ENCODE measurements at regions not wholly inside any gene's neighbourhood (a gene's known extent, or its start where the extent isn't known, plus 50 kb on each side); places are given as distances from the start of the nearest gene placed in this dataset.
A peak's percentile ranks its signal among the peaks of the same experiment; 100 is the strongest.

- H2AFZ ChIP-seq (ENCODE audit: insufficient read depth, low read length, poor library complexity) = no peak overlapping the region
- no peak overlapping the region for H2BK5ac ChIP-seq (ENCODE audit: low read depth, low read length, poor library complexity)
- H3K4me2 ChIP-seq (ENCODE audit: low read length) = no peak overlapping the region
- peaks cover 8% of the 10 kb centered on the region for H3K79me1 ChIP-seq (ENCODE audit: low read length)
- H2BK12ac ChIP-seq (ENCODE audit: low read length) = no peak overlapping the region
- no peak overlapping the region for H4K12ac ChIP-seq (ENCODE audit: low read depth, low read length)
- no peak overlapping the region for H3K23ac ChIP-seq (ENCODE audit: low read length)
- no CpG with 5 or more reads among the region's 5 CpGs for WGBS (ENCODE audit: extremely low coverage, insufficient coverage, insufficient read length)
- peaks cover 0 to 1% of the 10 kb centered on the region in 2 experiments for H3K36me3 ChIP-seq (ENCODE audit: control insufficient read depth in 1 of 2, insufficient read depth in 2 of 2, low read length in 2 of 2)
- no peak overlapping the region for H3K27ac ChIP-seq (ENCODE audit: low read depth, low read length)
- H3K18ac ChIP-seq (ENCODE audit: low read length) = no peak overlapping the region
- H2BK120ac ChIP-seq (ENCODE audit: insufficient read depth, low read length, poor library complexity) = no peak overlapping the region
- H4K91ac ChIP-seq (ENCODE audit: low read depth, low read length) = no peak overlapping the region
- no peaks in the 10 kb centered on the region for H3K27me3 ChIP-seq (ENCODE audit: insufficient read depth, low read length)
- peak overlapping the region; percentile 23 for H3K9ac ChIP-seq (ENCODE audit: low read length)
- H3K4ac ChIP-seq (ENCODE audit: low read depth, low read length) = no peak overlapping the region
- H3K4me3 ChIP-seq (ENCODE audit: low read depth, low read length) = no peak overlapping the region
- no peaks in the 10 kb centered on the region for H3K9me3 ChIP-seq (ENCODE audit: insufficient read depth, low read depth, low read length)
- no peak overlapping the region for H2AK5ac ChIP-seq (ENCODE audit: low read length)
- no peak overlapping the region for H3K14ac ChIP-seq (ENCODE audit: low read length)
- no peak for DNase-seq
- no peak overlapping the region for H4K8ac ChIP-seq (ENCODE audit: low read depth, low read length)
- H3K4me1 ChIP-seq (ENCODE audit: control insufficient read depth in 1 of 2, insufficient read depth in 2 of 2, low read length in 2 of 2) = peaks cover 7 to 8% of the 10 kb centered on the region in 2 experiments
- H3K79me2 ChIP-seq (ENCODE audit: control insufficient read depth, insufficient read depth, low read length, poor library complexity) = no peaks in the 10 kb centered on the region
These were observed 78.3 kb upstream of the ANKRD55 start for GRCh38 chr5:56311306-56311905.

DNA sequence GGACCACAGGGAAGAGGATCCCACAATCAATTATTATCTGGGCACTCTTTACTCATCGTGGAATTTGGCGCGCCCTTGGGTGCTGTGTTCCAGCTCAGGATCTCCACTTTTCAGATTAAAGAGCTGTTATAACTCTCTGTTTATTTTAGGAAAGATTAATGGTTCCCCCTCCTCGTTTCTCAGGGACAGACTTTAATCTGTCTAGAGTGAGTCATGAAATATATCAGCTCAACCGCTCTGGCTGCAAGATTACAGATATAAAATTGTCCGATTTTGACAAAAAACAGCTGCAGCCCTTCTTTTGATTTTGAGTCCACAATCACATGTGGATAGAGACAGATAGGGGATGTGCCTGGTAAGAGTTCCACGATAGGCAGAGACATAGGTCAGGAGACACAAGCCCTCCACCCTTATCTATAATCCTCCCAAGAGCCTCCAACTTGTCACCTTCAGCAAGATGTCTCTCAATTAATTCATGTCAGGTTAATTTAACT lies 77.6 kb upstream of the ANKRD55 start:
- no peak overlapping the region for H2BK120ac ChIP-seq (ENCODE audit: insufficient read depth, low read length, poor library complexity)
- H3K18ac ChIP-seq (ENCODE audit: low read length) = no peak overlapping the region
- no peak overlapping the region for H4K91ac ChIP-seq (ENCODE audit: low read depth, low read length)
- WGBS (ENCODE audit: extremely low coverage, insufficient coverage, insufficient read length) = no CpG with 5 or more reads among the region's 7 CpGs
- no peaks in the 10 kb centered on the region for H3K9me3 ChIP-seq (ENCODE audit: insufficient read depth, low read depth, low read length)
- H4K8ac ChIP-seq (ENCODE audit: low read depth, low read length) = no peak overlapping the region
- peaks cover 8% of the 10 kb centered on the region for H3K79me1 ChIP-seq (ENCODE audit: low read length)
- H2AK5ac ChIP-seq (ENCODE audit: low read length) = no peak overlapping the region
- no peak overlapping the region for H2BK5ac ChIP-seq (ENCODE audit: low read depth, low read length, poor library complexity)
- no peak overlapping the region for H3K9ac ChIP-seq (ENCODE audit: low read length)
- no peak overlapping the region for H3K4me2 ChIP-seq (ENCODE audit: low read length)
- no peak overlapping the region for H4K12ac ChIP-seq (ENCODE audit: low read depth, low read length)
- no peak overlapping the region for H3K4ac ChIP-seq (ENCODE audit: low read depth, low read length)
- H3K79me2 ChIP-seq (ENCODE audit: control insufficient read depth, insufficient read depth, low read length, poor library complexity) = no peaks in the 10 kb centered on the region
- H3K27me3 ChIP-seq (ENCODE audit: insufficient read depth, low read length) = no peaks in the 10 kb centered on the region
- H2BK12ac ChIP-seq (ENCODE audit: low read length) = no peak overlapping the region
- peaks cover 0 to 1% of the 10 kb centered on the region in 2 experiments for H3K36me3 ChIP-seq (ENCODE audit: control insufficient read depth in 1 of 2, insufficient read depth in 2 of 2, low read length in 2 of 2)
- no peak overlapping the region for H3K4me3 ChIP-seq (ENCODE audit: low read depth, low read length)
- no peak overlapping the region for H3K27ac ChIP-seq (ENCODE audit: low read depth, low read length)
- peaks cover 7 to 8% of the 10 kb centered on the region in 2 experiments for H3K4me1 ChIP-seq (ENCODE audit: control insufficient read depth in 1 of 2, insufficient read depth in 2 of 2, low read length in 2 of 2)
- no peak overlapping the region for H3K23ac ChIP-seq (ENCODE audit: low read length)
- no peak overlapping the region for H3K14ac ChIP-seq (ENCODE audit: low read length)
- DNase-seq = no peak
- no peak overlapping the region for H2AFZ ChIP-seq (ENCODE audit: insufficient read depth, low read length, poor library complexity)

GRCh38 chr5:56309262-56309826 lies 76.2 kb upstream of the ANKRD55 start:
- no peaks in the 10 kb centered on the region for H3K79me2 ChIP-seq (ENCODE audit: control insufficient read depth, insufficient read depth, low read length, poor library complexity)
- no peak overlapping the region for H2BK5ac ChIP-seq (ENCODE audit: low read depth, low read length, poor library complexity)
- H3K9ac ChIP-seq (ENCODE audit: low read length) = no peak overlapping the region
- peaks cover 2% of the 10 kb centered on the region for H3K79me1 ChIP-seq (ENCODE audit: low read length)
- H4K12ac ChIP-seq (ENCODE audit: low read depth, low read length) = no peak overlapping the region
- H3K18ac ChIP-seq (ENCODE audit: low read length) = no peak overlapping the region
- no CpG with 5 or more reads among the region's 2 CpGs for WGBS (ENCODE audit: extremely low coverage, insufficient coverage, insufficient read length)
- no peak overlapping the region for H4K8ac ChIP-seq (ENCODE audit: low read depth, low read length)
- no peak overlapping the region for H3K4ac ChIP-seq (ENCODE audit: low read depth, low read length)
- H2BK120ac ChIP-seq (ENCODE audit: insufficient read depth, low read length, poor library complexity) = no peak overlapping the region
- no peaks in the 10 kb centered on the region for H3K27me3 ChIP-seq (ENCODE audit: insufficient read depth, low read length)
- no peak overlapping the region for H3K4me2 ChIP-seq (ENCODE audit: low read length)
- H3K4me3 ChIP-seq (ENCODE audit: low read depth, low read length) = no peak overlapping the region
- peak overlapping the region; percentile 65 for H2BK12ac ChIP-seq (ENCODE audit: low read length)
- H3K14ac ChIP-seq (ENCODE audit: low read length) = peak overlapping the region; percentile 34
- peaks cover 0 to 1% of the 10 kb centered on the region in 2 experiments for H3K36me3 ChIP-seq (ENCODE audit: control insufficient read depth in 1 of 2, insufficient read depth in 2 of 2, low read length in 2 of 2)
- H3K23ac ChIP-seq (ENCODE audit: low read length) = no peak overlapping the region
- H2AK5ac ChIP-seq (ENCODE audit: low read length) = peak overlapping the region; percentile 29
- H4K91ac ChIP-seq (ENCODE audit: low read depth, low read length) = no peak overlapping the region
- no peak overlapping the region for H2AFZ ChIP-seq (ENCODE audit: insufficient read depth, low read length, poor library complexity)
- H3K9me3 ChIP-seq (ENCODE audit: insufficient read depth, low read depth, low read length) = peaks cover 3% of the 10 kb centered on the region
- H3K27ac ChIP-seq (ENCODE audit: low read depth, low read length) = no peak overlapping the region
- peaks cover 0 to 6% of the 10 kb centered on the region in 2 experiments for H3K4me1 ChIP-seq (ENCODE audit: control insufficient read depth in 1 of 2, insufficient read depth in 2 of 2, low read length in 2 of 2)
- DNase-seq = no peak

- no peak overlapping the region for H3K4ac ChIP-seq (ENCODE audit: low read depth, low read length)
- no peak overlapping the region for H3K14ac ChIP-seq (ENCODE audit: low read length)
- H3K79me1 ChIP-seq (ENCODE audit: low read length) = no peaks in the 10 kb centered on the region
- H3K79me2 ChIP-seq (ENCODE audit: control insufficient read depth, insufficient read depth, low read length, poor library complexity) = no peaks in the 10 kb centered on the region
- H3K23ac ChIP-seq (ENCODE audit: low read length) = no peak overlapping the region
- H3K9ac ChIP-seq (ENCODE audit: low read length) = no peak overlapping the region
- no peak overlapping the region for H3K27ac ChIP-seq (ENCODE audit: low read depth, low read length)
- H2AFZ ChIP-seq (ENCODE audit: insufficient read depth, low read length, poor library complexity) = no peak overlapping the region
- no peak overlapping the region for H2BK120ac ChIP-seq (ENCODE audit: insufficient read depth, low read length, poor library complexity)
- peaks cover 0 to 3% of the 10 kb centered on the region in 2 experiments for H3K4me1 ChIP-seq (ENCODE audit: control insufficient read depth in 1 of 2, insufficient read depth in 2 of 2, low read length in 2 of 2)
- H3K18ac ChIP-seq (ENCODE audit: low read length) = no peak overlapping the region
- H4K12ac ChIP-seq (ENCODE audit: low read depth, low read length) = no peak overlapping the region
- H4K91ac ChIP-seq (ENCODE audit: low read depth, low read length) = no peak overlapping the region
- H3K4me2 ChIP-seq (ENCODE audit: low read length) = no peak overlapping the region
- no peaks in the 10 kb centered on the region for H3K27me3 ChIP-seq (ENCODE audit: insufficient read depth, low read length)
- no peak overlapping the region for H3K4me3 ChIP-seq (ENCODE audit: low read depth, low read length)
- peaks cover 3% of the 10 kb centered on the region for H3K9me3 ChIP-seq (ENCODE audit: insufficient read depth, low read depth, low read length)
- WGBS (ENCODE audit: extremely low coverage, insufficient coverage, insufficient read length) = no CpG with 5 or more reads among the region's 1 CpG
- no peak overlapping the region for H2AK5ac ChIP-seq (ENCODE audit: low read length)
- no peak overlapping the region for H4K8ac ChIP-seq (ENCODE audit: low read depth, low read length)
- DNase-seq = peak; percentile 86 to 96
- no peak overlapping the region for H2BK12ac ChIP-seq (ENCODE audit: low read length)
- H2BK5ac ChIP-seq (ENCODE audit: low read depth, low read length, poor library complexity) = no peak overlapping the region
- H3K36me3 ChIP-seq (ENCODE audit: control insufficient read depth in 1 of 2, insufficient read depth in 2 of 2, low read length in 2 of 2) = peaks cover 0 to 1% of the 10 kb centered on the region in 2 experiments
These were observed 74.7 kb upstream of the ANKRD55 start for GRCh38 chr5:56307714-56308333.
